Spleen (tissue), 11 donors: ENCODE measurements at regions not wholly inside any gene's neighbourhood (a gene's known extent, or its start where the extent isn't known, plus 50 kb on each side); places are given as distances from the start of the nearest gene placed in this dataset.

Experiments used
- DNase-seq: peaks from one replicate; pipeline ENCODE4 v3.0.0-alpha.2; 2020
- H3K27ac ChIP-seq, 8 donors: fragments of 200-600 bp; sonication (generic) in 7 of 8; 1 replicate in 4 of 8; 2 replicates in 4 of 8; pipeline versions ENCODE4 v1.5.0 to v1.8.0; 2016 to 2021; ENCODE audit warnings: inconsistent platforms in 4 of 8, mild to moderate bottlenecking in 4 of 8, moderate library complexity in 1 of 8
- H3K27me3 ChIP-seq, 7 donors: fragments of 200-600 bp; sonication (generic) in 6 of 7; replicated peaks in 1 of 7; 1 replicate in 4 of 7; 2 replicates in 3 of 7; pipeline versions ENCODE4 v1.5.0 to v1.8.0; 2016 to 2021; ENCODE audit warnings: inconsistent platforms in 3 of 7, mild to moderate bottlenecking in 1 of 7
- H3K36me3 ChIP-seq, 6 donors: fragments of 200-600 bp; sonication (generic) in 5 of 6; 1 replicate in 4 of 6; 2 replicates in 2 of 6; pipeline versions ENCODE4 v1.5.0 to v1.8.0; 2016 to 2021; ENCODE audit warnings: inconsistent platforms in 2 of 6
- H3K4me1 ChIP-seq, 6 donors: fragments of 200-600 bp; sonication (generic) in 5 of 6; 1 replicate in 3 of 6; 2 replicates in 3 of 6; pipeline versions ENCODE4 v1.5.0 to v1.8.0; 2016 to 2021; ENCODE audit warnings: inconsistent platforms in 3 of 6
- H3K4me3 ChIP-seq, 8 donors: fragments of 200-600 bp; sonication (generic) in 7 of 8; 1 replicate in 4 of 8; 2 replicates in 4 of 8; pipeline versions ENCODE4 v1.5.0 to v1.8.0; 2016 to 2021; ENCODE audit warnings: inconsistent platforms in 4 of 8, mild to moderate bottlenecking in 4 of 8, moderate library complexity in 2 of 8
- H3K9me3 ChIP-seq, 8 donors: fragments of 200-600 bp; sonication (generic) in 7 of 8; 1 replicate in 4 of 8; 2 replicates in 4 of 8; pipeline versions ENCODE4 v1.5.0 to v1.8.0; 2016 to 2021; ENCODE audit warnings: inconsistent platforms in 4 of 8
- CTCF ChIP-seq, 11 experiments: fragments of 200-600 bp in 7 of 11; fragments of 450-650 bp in 4 of 11; sonication (generic) in 4 of 11; IDR thresholded peaks in 8 of 11; conservative IDR thresholded peaks in 3 of 11; 1 replicate in 7 of 11; 2 replicates in 4 of 11; pipeline versions ENCODE4 v1.4.0 to v1.8.0; 2016 to 2021; ENCODE audit warnings: antibody characterized with exemption in 11 of 11, inconsistent platforms in 4 of 11, mild to moderate bottlenecking in 1 of 11
- POLR2A ChIP-seq, 3 donors: fragments of 450-650 bp; IDR thresholded peaks; one replicate each; pipeline ENCODE4 v1.5.1; 2017; ENCODE audit warnings: antibody characterized with exemption in 3 of 3, mild to moderate bottlenecking in 1 of 3
- POLR2AphosphoS5 ChIP-seq, 3 donors: sonication (generic); formaldehyde crosslinking; IDR thresholded peaks; one replicate each; pipeline ENCODE4 v1.5.1; 2017; ENCODE audit warnings: antibody characterized with exemption in 3 of 3
- WGBS, 5 donors: extraction: QIAGEN DNeasy Blood & Tissue Kit in 3 of 5; methylation state at CpG; one replicate each; pipeline versions ENCODE4 v1.1.5 to v1.1.7; 2013 to 2018; 5-methylcytosine and 5-hydroxymethylcytosine counted together
- intact Hi-C: fragments of 100-400 bp; cut with DNase I; formaldehyde crosslinking; loops from one replicate; pipeline ENCODE4 v1.15.0; 2023; ENCODE audit warnings: low total_unique reads
- donor health status: healthy with polysubstance abuse.
- donor health status: DM: no; HTN: no; CAD: no; lungs with moderate emphysema.
- donor health status: DM: no; HTN: no; CAD: no.
- donor health status: Bipolar disorder and iron deficiency.
- donor health status: healthy.
- donor health status: DM: no; HTN: no; CAD: no.
- donor health status: DM: yes; HTN: yes; CAD: no.

DNA sequence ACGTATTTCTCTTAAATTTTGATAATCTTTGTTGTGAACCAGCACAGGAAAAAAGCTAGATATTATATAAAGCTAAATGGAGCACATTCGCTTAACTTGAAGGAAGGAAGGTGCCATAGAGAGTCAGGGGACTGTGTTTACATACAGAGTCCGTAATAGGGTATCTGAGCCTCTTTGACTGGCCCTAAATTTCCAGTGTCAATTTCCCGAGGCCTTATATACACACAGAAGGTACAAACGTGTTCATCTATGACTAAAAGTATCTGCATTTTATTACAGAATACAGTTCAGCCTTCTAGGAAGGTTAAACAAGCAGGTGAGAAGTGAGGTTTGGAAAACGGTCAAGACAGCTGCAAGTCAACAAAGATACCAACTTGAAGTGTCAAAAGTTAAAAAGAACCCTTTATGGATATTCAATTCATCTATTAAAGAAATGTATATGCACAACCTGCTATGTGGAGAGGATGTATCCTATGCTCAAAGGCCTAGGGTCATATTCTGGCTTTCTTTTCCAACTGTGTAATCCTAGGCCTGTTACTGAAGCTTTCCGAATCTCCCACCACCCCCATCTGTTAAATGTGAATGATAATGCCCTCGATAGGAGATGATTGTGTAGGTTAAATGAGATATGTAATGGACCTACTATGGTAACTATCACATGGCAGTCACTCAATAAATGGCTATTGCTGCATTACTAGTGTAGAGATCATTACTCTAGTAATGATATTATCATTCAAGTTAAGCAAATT lies 263.7 kb upstream of the MAF start:
- DNase-seq, result no peak
- Histone ChIP-seq H3K4me1 (no peaks in the 10 kb centered on the region), H3K36me3 (no peaks in the 10 kb centered on the region), H3K27ac (no peak overlapping the region), H3K9me3 (no peaks in the 10 kb centered on the region), H3K27me3 (peaks cover 0 to 6% (median 0%) of the 10 kb centered on the region in 7 donors), H3K4me3 (no peak overlapping the region)
- 36 to 46% (median 40%) methylated on average over 8 of the region's 8 CpGs for WGBS, 5 donors
- TF ChIP-seq CTCF (IDR thresholded peaks at IDR 0.05 in 8 of 11, conservative IDR thresholded peaks at IDR 0.05 in 3 of 11) (no peak), POLR2AphosphoS5 (IDR thresholded peaks at IDR 0.05) (no peak), POLR2A (IDR thresholded peaks at IDR 0.05) (no peak)
- intact Hi-C loops, result no loop called here

DNA sequence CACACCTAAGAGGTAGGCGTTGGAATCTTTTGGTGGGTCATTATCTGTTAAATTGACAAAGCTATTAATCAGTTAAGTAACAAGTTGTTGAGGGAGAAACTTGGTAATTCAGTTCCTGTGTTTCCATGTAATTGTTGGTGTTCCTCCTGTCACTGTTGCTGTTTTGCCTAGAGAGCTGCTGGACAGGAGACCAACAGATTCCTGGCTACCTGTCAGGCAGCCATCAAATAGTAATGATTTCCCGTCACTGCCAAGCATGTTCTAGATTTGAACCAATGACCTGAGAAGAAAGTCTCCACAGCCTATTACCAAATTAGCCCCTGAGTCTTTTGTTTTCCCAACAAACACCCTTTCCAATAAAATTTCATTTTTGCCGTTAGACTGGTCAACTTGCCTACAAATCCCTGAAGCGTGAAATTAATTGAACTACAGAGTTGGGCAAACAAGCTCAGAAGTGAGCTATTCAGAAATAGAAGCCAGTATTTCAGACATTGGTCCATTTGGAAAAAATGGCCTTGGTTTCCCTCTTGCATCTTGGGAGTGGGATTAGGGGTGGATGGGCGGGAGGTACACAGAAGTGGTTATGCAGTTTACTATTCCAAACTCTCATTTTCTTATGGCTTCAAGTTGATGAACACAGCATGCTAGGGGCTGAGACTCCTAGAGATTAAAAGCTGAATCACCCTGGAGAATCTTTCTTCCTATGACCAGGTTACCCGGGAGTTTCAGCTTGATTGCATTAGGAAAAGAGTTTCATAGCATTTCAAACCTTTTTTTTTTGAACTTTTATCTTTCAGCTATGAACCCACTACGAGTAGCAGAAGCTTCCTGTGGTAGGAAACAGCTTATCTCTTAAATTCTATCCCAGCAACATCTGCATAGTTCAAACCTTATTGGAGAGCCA lies 262.8 kb upstream of the MAF start:
- TF ChIP-seq POLR2A (IDR thresholded peaks at IDR 0.05), result no peak
- TF ChIP-seq POLR2AphosphoS5 (IDR thresholded peaks at IDR 0.05), result no peak
- no peak for TF ChIP-seq CTCF (IDR thresholded peaks at IDR 0.05 in 8 of 11, conservative IDR thresholded peaks at IDR 0.05 in 3 of 11)
- Histone ChIP-seq H3K27ac (no peak overlapping the region), H3K9me3 (no peaks in the 10 kb centered on the region), H3K36me3 (no peaks in the 10 kb centered on the region), H3K27me3 (peaks cover 0 to 6% (median 0%) of the 10 kb centered on the region in 7 donors), H3K4me3 (no peak overlapping the region), H3K4me1 (no peaks in the 10 kb centered on the region)
- intact Hi-C loops, result no loop called here
- WGBS, 5 donors, result 65 to 71% (median 68%) methylated on average over 7 of the region's 7 CpGs
- DNase-seq, result no peak

GRCh38 chr16:79862601-79863000 lies 262.1 kb upstream of the MAF start:
- Histone ChIP-seq H3K27me3 (peaks cover 0 to 6% (median 0%) of the 10 kb centered on the region in 7 donors), H3K4me3 (no peak overlapping the region), H3K4me1 (no peaks in the 10 kb centered on the region), H3K36me3 (no peaks in the 10 kb centered on the region), H3K9me3 (peaks cover 0 to 2% (median 0%) of the 10 kb centered on the region in 8 donors), H3K27ac (no peak overlapping the region)
- intact Hi-C loops, result no loop called here
- 88 to 95% (median 89%) methylated on average over 7 of the region's 7 CpGs for WGBS, 5 donors
- no peak for TF ChIP-seq POLR2AphosphoS5 (IDR thresholded peaks at IDR 0.05)
- no peak for TF ChIP-seq CTCF (IDR thresholded peaks at IDR 0.05 in 8 of 11, conservative IDR thresholded peaks at IDR 0.05 in 3 of 11)
- TF ChIP-seq POLR2A (IDR thresholded peaks at IDR 0.05), result no peak
- no peak for DNase-seq

GRCh38 chr16:79856581-79856980 lies 256.0 kb upstream of the MAF start:
- Histone ChIP-seq H3K27ac (no peak overlapping the region), H3K4me3 (no peak overlapping the region), H3K4me1 (no peaks in the 10 kb centered on the region), H3K27me3 (peaks cover 0 to 6% (median 0%) of the 10 kb centered on the region in 7 donors), H3K9me3 (peaks cover 0 to 54% (median 28%) of the 10 kb centered on the region in 8 donors), H3K36me3 (no peaks in the 10 kb centered on the region)
- WGBS, 5 donors, result 55 to 87% (median 72%) methylated on average over 9 to 12 of the region's 12 CpGs
- DNase-seq, result no peak
- TF ChIP-seq POLR2A (IDR thresholded peaks at IDR 0.05) (no peak), CTCF (IDR thresholded peaks at IDR 0.05 in 8 of 11, conservative IDR thresholded peaks at IDR 0.05 in 3 of 11) (no peak), POLR2AphosphoS5 (IDR thresholded peaks at IDR 0.05) (no peak)
- intact Hi-C loops, result no loop called here
